ENCODE measurements at regions not wholly inside any gene's neighbourhood (a gene's known extent, or its start where the extent isn't known, plus 50 kb on each side); places are given as distances from the start of the nearest gene placed in this dataset.

DNA sequence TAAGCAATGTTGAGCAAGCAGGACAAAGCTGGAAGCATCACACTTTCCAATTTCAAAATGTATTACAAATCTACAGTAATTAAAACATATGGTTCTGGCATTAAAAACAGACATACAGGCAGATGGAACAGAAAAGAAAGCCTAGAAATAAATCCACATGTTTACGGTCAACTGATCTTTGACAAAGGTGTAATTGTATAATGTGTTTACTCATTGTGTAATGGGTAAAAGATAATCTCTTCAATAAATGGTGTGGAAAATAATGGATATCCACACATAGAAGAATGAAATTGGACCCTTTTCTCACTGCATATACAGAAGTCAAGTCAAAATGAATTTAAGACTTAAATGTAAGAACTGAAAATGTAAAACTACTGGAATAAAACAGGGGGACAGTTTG is 394.2 kb downstream of the ANKRD50 start:
- TF ChIP-seq EZH2 (IDR thresholded peaks at IDR 0.05; ENCODE audit: low read length, missing control alignments) = no peak

DNA sequence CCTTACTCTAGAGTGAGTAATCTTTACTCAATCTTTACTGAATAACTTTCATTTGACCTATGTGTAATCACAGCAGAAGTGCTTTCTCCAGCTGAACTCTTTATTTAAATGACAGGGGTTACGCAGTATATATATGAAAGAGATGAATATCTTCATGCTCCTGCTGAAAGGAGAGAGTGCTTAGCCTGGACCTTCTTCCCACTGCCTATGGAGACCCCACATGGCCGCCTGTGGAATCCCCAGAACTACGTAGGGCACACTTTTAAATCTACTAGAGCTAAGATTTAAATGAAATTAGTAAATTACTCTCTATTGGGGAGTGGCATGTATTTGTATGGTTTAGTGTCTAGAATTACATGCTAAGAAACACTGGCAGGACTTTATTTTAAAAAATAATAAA is 391.2 kb downstream of the ANKRD50 start:
- no peak for TF ChIP-seq EZH2 (IDR thresholded peaks at IDR 0.05; ENCODE audit: low read length, missing control alignments)
- TF ChIP-seq, protein P1, sequence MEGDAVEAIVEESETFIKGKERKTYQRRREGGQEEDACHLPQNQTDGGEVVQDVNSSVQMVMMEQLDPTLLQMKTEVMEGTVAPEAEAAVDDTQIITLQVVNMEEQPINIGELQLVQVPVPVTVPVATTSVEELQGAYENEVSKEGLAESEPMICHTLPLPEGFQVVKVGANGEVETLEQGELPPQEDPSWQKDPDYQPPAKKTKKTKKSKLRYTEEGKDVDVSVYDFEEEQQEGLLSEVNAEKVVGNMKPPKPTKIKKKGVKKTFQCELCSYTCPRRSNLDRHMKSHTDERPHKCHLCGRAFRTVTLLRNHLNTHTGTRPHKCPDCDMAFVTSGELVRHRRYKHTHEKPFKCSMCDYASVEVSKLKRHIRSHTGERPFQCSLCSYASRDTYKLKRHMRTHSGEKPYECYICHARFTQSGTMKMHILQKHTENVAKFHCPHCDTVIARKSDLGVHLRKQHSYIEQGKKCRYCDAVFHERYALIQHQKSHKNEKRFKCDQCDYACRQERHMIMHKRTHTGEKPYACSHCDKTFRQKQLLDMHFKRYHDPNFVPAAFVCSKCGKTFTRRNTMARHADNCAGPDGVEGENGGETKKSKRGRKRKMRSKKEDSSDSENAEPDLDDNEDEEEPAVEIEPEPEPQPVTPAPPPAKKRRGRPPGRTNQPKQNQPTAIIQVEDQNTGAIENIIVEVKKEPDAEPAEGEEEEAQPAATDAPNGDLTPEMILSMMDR (conservative IDR thresholded peaks at IDR 0.05 in 1 of 2, IDR thresholded peaks at IDR 0.05 in 1 of 2; ENCODE audit: low read depth in 1 of 2, low read length in 2 of 2) = no peak
- no peak overlapping the region for H3K9ac ChIP-seq (ENCODE audit: insufficient read depth, low read length)
- no peaks in the 10 kb centered on the region for H3K27me3 ChIP-seq (ENCODE audit: control insufficient read depth, insufficient read depth, low read length)
- H3K27ac ChIP-seq (ENCODE audit: insufficient read depth, low read length) = no peak overlapping the region
- H3K36me3 ChIP-seq (ENCODE audit: control insufficient read depth, insufficient read depth, low read length) = no peaks in the 10 kb centered on the region
- H4K20me1 ChIP-seq (ENCODE audit: control insufficient read depth, extremely low read depth, insufficient read depth, low read length) = no peaks in the 10 kb centered on the region
- H2AFZ ChIP-seq (ENCODE audit: low read length) = no peak overlapping the region
- H3K9me3 ChIP-seq (ENCODE audit: control insufficient read depth, insufficient read depth, low read depth, low read length) = no peaks in the 10 kb centered on the region
- H3K4me2 ChIP-seq (ENCODE audit: extremely low read depth, insufficient read depth, low read length) = no peak overlapping the region
- no peaks in the 10 kb centered on the region for H3K79me2 ChIP-seq (ENCODE audit: control insufficient read depth, insufficient read depth, low read length)
- H3K4me1 ChIP-seq (ENCODE audit: control insufficient read depth, extremely low read depth, insufficient read depth, low read length) = peaks cover 2% of the 10 kb centered on the region
- no peak overlapping the region for H3K4me3 ChIP-seq (replicated peaks in 1 of 4; ENCODE audit: control extremely low read depth in 1 of 4, insufficient read depth in 1 of 4, low read depth in 3 of 4, low read length in 4 of 4)
- peak; percentile 24 to 26 for DNase-seq (ENCODE audit: low read depth in 2 of 2)

More for the DNA sequence above, 394.2 kb downstream of the ANKRD50 start:
- Histone ChIP-seq H3K27ac (ENCODE audit: insufficient read depth, low read length) (no peak overlapping the region), H3K9ac (ENCODE audit: insufficient read depth, low read length) (no peak overlapping the region), H3K4me3 (replicated peaks in 1 of 4; ENCODE audit: control extremely low read depth in 1 of 4, insufficient read depth in 1 of 4, low read depth in 3 of 4, low read length in 4 of 4) (no peak overlapping the region), H3K36me3 (ENCODE audit: control insufficient read depth, insufficient read depth, low read length) (no peaks in the 10 kb centered on the region), H3K4me2 (ENCODE audit: extremely low read depth, insufficient read depth, low read length) (no peak overlapping the region), H3K4me1 (ENCODE audit: control insufficient read depth, extremely low read depth, insufficient read depth, low read length) (peaks cover 2% of the 10 kb centered on the region), H3K79me2 (ENCODE audit: control insufficient read depth, insufficient read depth, low read length) (no peaks in the 10 kb centered on the region), H2AFZ (ENCODE audit: low read length) (no peak overlapping the region), H4K20me1 (ENCODE audit: control insufficient read depth, extremely low read depth, insufficient read depth, low read length) (no peaks in the 10 kb centered on the region), H3K9me3 (ENCODE audit: control insufficient read depth, insufficient read depth, low read depth, low read length) (no peaks in the 10 kb centered on the region), H3K27me3 (ENCODE audit: control insufficient read depth, insufficient read depth, low read length) (no peaks in the 10 kb centered on the region)
- DNase-seq (ENCODE audit: low read depth in 2 of 2) = no peak

DNA sequence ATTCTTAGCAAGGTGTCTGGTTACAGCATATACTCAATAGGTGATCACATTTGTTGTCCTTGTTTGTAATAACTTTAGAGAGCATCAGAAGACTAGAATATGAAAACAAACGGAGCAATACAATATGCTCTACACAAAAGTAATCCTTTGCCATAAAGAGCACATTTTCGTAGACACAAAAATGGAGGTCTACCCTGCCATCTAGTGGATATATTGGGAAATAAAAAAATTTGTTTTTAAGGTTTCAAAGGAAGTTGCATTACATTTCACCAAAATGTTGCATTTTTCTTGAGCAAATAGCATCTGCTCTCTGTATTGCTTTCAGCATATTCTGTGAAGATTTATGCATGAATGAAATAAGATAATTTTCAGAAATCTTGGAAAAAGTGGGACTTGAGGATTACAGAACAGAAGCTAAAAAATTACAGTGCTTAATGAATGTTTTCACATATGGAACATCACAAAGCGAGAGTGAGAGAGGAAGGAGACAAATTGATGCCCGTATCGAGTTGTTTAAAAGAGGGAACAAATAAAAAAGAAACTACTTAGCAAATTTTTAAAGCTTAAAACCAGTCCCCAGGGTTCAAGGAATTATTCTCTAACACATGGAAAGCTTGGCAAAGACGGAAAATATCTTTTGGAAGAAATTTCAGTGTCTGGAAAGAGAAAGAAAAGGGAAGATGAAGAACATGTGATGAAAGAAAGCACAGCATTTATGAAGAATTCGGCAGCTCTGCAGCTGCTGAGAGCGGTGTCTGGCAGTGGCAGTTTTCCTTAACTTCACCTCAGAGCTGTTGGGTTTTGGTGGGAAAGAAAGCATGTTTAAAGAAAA is 390.1 kb downstream of the ANKRD50 start:
- no peaks in the 10 kb centered on the region for H3K79me2 ChIP-seq (ENCODE audit: control insufficient read depth, insufficient read depth, low read length)
- no peaks in the 10 kb centered on the region for H3K36me3 ChIP-seq (ENCODE audit: control insufficient read depth, insufficient read depth, low read length)
- no peaks in the 10 kb centered on the region for H3K27me3 ChIP-seq (ENCODE audit: control insufficient read depth, insufficient read depth, low read length)
- H3K27ac ChIP-seq (ENCODE audit: insufficient read depth, low read length) = no peak overlapping the region
- H3K9ac ChIP-seq (ENCODE audit: insufficient read depth, low read length) = no peak overlapping the region
- no peaks in the 10 kb centered on the region for H4K20me1 ChIP-seq (ENCODE audit: control insufficient read depth, extremely low read depth, insufficient read depth, low read length)
- TF ChIP-seq, protein P1 (conservative IDR thresholded peaks at IDR 0.05 in 1 of 2, IDR thresholded peaks at IDR 0.05 in 1 of 2; ENCODE audit: low read depth in 1 of 2, low read length in 2 of 2) = peak; percentile 25 to 49
- no peak for TF ChIP-seq EZH2 (IDR thresholded peaks at IDR 0.05; ENCODE audit: low read length, missing control alignments)
- no peak overlapping the region for H2AFZ ChIP-seq (ENCODE audit: low read length)
- H3K4me1 ChIP-seq (ENCODE audit: control insufficient read depth, extremely low read depth, insufficient read depth, low read length) = peaks cover 2% of the 10 kb centered on the region
- no peaks in the 10 kb centered on the region for H3K9me3 ChIP-seq (ENCODE audit: control insufficient read depth, insufficient read depth, low read depth, low read length)
- DNase-seq (ENCODE audit: low read depth in 2 of 2) = peak; percentile 35 to 73
- H3K4me2 ChIP-seq (ENCODE audit: extremely low read depth, insufficient read depth, low read length) = no peak overlapping the region
- peak overlapping the region in 1 of 4 experiments; percentile 33 for H3K4me3 ChIP-seq (replicated peaks in 1 of 4; ENCODE audit: control extremely low read depth in 1 of 4, insufficient read depth in 1 of 4, low read depth in 3 of 4, low read length in 4 of 4)

All from fibroblast of lung (primary cell).